ENCODE measurements at regions not wholly inside any gene's neighbourhood (a gene's known extent, or its start where the extent isn't known, plus 50 kb on each side); places are given as distances from the start of the nearest gene placed in this dataset.
A peak's percentile ranks its signal among the peaks of the same experiment; 100 is the strongest.

- no peak for DNase-seq
- intact Hi-C loops (cut with DNase I): no loop called here
These were observed 622.3 kb upstream of the ACVR2A start for GRCh38 chr2:147222506-147222905.

GRCh38 chr2:147214914-147215313, 629.9 kb upstream of the ACVR2A start:
- intact Hi-C loops (cut with DNase I): no loop called here
- no peak for DNase-seq

DNA sequence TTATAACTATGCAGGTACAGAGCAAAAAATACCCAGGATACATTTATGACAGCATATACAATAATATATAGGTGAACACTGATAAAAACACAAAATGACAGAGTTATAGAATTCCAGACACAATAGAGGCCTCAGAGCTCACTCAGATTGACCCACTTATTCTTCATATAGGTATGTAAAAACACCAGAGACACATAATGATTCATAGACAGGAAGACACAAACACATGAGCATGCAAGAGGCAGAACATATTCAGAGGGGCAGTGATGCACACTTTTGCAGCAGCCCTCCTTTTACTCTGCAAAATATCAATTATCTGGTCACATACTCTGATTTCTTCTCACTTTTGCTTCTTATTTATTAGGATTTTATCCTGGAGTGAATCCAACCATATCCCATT, 633.3 kb upstream of the ACVR2A start:
- DNase-seq: no peak
- intact Hi-C loops (cut with DNase I): no loop called here

DNA sequence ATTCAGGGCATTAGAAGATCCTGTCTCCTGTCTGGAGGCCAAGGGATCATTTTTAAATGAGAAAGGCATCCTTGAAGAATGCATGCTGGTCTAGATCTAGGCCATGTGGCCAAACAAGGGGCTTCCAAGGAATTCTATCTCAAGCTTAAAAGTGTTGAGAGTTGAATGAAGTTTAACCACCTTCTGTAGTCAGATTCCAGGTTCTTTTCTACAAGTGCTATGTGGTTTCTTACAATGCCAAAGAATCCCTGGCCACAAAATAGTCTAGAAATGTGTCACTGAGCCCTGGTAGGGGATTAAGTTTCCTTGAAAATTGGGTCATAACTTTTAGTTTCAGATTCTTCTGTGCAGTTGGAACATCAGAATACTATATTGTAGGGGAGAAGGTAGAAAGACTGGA, 640.7 kb upstream of the ACVR2A start:
- DNase-seq: no peak
- intact Hi-C loops (cut with DNase I): no loop called here

DNA sequence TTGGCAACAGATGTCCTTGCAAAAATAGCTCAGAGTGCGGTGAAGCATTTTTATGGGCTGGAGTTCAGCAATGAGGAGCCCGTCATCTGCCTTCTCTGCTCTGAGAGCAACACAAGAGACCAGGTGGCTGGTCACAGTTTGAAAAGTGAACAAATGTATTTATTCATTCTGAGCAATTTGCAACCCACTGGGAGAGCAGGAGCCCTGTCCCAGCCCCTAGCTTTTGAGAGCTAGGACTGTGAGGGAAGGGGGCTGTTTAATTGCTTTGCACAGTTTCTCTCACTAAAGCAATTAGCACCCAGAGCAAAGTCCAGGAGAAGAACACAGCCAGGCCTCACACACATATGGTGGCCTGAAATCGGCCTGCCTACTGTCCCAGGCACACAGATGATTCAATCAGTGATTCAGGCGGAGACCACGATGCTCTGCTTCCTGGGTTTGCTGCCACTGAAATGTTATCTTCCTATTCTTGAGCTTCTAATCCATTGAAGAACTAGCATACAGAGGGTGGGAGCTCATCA, 646.1 kb upstream of the ACVR2A start:
- intact Hi-C loops (cut with DNase I): no loop called here

GRCh38 chr2:147197754-147198483, 646.9 kb upstream of the ACVR2A start:
- DNase-seq: no peak
- intact Hi-C loops (cut with DNase I): no loop called here

More for the DNA sequence above, 646.1 kb upstream of the ACVR2A start:
- peak in 6 of 42 donors; percentile 3 to 16 (median 8) for DNase-seq

DNA sequence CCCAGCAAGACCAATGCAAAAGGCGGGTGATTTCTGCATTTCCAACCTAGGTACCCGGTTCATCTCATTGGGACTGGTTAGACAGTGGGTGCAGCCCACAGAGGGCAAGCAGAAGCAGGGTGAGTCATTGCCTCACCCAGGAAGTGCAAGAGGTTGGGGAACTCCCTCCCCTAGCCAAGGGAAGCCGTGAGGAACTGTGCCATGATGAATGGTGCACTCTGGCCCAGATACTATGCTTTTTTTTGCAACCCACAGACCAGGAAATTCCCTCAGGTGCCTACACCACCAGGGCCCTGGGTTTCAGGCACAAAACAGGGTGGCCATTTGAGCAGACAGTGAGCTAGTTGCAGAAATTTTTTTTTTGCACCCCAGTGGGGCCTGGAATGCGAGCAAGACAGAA, 662.6 kb upstream of the ACVR2A start:
- no peak for DNase-seq

DNA sequence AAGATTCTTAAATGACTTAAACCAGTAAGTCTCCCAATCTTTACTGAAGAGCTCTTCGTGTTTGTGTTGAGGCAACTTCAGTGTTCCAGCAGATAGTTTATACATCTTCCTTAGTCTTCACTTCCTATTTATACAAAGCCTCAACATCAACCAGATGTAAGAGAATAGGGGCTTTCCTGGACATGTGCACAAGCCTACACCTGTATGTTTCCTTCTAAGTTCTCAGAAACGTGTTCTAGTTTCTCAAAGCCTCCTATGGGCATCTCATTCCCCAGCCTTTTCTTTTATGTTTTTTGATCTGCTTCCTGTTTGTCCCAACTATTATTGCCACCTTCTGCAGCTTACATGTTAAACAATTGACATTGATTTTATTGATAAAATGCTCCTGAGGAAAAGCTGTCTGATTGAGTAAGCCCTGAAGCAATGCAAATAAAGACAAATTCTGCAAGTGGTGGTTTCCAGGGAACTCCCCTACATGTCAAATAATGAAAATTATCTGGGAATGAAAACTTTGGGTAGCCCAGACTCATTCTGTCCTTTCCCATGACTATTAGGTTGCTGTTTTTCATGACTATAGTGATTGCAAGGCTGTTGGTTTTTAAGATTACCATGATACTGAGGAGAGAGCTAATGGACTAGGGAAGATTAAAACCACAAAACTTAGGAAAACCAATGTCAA, 663.3 kb upstream of the ACVR2A start:
- intact Hi-C loops (cut with DNase I): no loop called here
- DNase-seq: no peak

More for the DNA sequence above, 662.6 kb upstream of the ACVR2A start:
- intact Hi-C loops (cut with DNase I): no loop called here

GRCh38 chr2:147177071-147177857, 667.6 kb upstream of the ACVR2A start:
- intact Hi-C loops (cut with DNase I): no loop called here
- no peak for DNase-seq

DNA sequence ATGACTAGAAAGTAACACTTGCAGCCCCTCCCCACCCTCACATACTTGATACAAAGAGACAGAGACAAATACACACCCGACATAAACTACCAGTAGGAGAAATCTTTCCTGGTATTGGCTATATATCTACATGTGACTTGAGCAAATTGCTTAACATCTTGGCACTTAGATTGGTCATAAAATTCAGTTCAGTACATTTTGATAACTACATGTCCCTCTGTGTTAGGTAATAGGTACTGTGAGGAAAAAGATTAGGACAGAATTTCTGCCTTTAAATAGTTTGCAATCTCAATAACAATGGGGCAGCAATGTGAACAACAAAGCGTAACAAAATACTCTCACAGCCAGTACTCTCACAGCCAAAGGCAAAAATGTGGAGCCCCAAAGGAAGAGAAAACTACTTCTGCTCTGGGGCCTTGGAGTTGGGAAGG, 670.0 kb upstream of the ACVR2A start:
- intact Hi-C loops (cut with DNase I): no loop called here

GRCh38 chr2:147173798-147174197, 671.0 kb upstream of the ACVR2A start:
- intact Hi-C loops (cut with DNase I): no loop called here
- DNase-seq: no peak

More for the DNA sequence above, 670.0 kb upstream of the ACVR2A start:
- DNase-seq: no peak

DNA sequence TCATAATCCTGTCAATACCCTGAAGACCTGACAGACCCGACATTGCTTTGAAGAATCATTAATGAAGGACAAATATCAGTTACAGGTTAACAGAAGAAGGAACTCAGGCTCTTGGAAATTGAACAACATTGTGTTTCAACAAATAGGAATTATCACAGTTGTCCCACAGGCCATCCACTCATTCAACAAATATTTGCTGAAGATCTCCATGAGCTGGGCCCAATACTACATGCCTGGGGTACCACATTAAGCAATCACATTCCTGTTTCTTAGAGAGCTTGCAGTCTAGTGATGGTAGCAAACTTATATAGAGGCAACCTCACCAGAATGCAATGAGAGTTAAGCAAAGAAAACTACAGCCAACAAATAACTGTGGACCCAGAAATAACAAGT, 671.6 kb upstream of the ACVR2A start:
- intact Hi-C loops (cut with DNase I): no loop called here
- no peak for DNase-seq

- intact Hi-C loops (cut with DNase I): no loop called here
- DNase-seq: peak in 20 of 42 donors; percentile 2 to 59 (median 26)
These were observed 672.2 kb upstream of the ACVR2A start for GRCh38 chr2:147172493-147173188.

- intact Hi-C loops (cut with DNase I): no loop called here
- no peak for DNase-seq
These were observed 672.9 kb upstream of the ACVR2A start for GRCh38 chr2:147171941-147172340.

- DNase-seq: no peak
- intact Hi-C loops (cut with DNase I): no loop called here
These were observed 673.9 kb upstream of the ACVR2A start for GRCh38 chr2:147170932-147171331.

GRCh38 chr2:147165697-147166382, 679.0 kb upstream of the ACVR2A start:
- no peak for DNase-seq
- intact Hi-C loops (cut with DNase I): no loop called here

GRCh38 chr2:147164563-147164962, 680.3 kb upstream of the ACVR2A start:
- intact Hi-C loops (cut with DNase I): no loop called here
- no peak for DNase-seq

DNA sequence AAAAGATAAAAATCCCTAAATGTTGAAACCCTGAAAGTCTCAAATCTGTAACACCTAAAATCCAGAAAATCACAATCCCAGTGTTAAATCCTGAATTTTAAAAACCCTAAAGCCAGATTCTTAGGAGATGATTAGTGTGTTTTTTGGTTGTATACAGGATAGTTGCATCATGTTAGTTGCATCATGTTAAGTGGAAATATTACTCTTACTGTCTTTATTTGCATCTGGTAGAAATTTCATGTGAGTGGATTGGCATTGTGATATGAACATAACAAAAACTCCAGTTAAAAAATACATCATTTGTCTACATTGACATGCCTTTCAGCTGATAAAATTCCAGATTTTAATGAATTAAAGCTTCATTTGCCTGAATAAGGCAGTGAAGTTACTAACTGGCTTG, 683.1 kb upstream of the ACVR2A start:
- DNase-seq: no peak
- intact Hi-C loops (cut with DNase I): no loop called here

DNA sequence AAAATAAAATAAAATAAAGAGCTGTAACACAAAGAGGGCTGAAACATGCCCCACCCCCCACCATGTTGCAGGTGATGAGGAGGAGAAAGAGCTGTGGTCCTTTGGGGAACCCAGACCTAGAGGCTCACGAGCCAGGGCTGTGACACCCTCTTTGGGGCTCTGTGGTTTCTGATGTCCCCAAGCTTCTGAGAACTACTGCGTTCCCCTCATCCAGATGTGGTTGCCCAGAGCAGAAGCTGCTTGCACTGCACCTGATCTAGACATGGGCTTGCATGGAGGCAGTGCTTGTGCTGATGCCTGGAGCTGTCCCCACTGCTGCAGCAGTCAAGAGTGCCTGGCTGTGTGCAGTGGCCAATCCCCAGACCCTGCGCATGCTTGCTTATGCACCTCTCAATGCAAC, 687.9 kb upstream of the ACVR2A start:
- DNase-seq: no peak
- intact Hi-C loops (cut with DNase I): no loop called here

Data from head of caudate nucleus (tissue), 42 donors.